ENCODE measurements at regions not wholly inside any gene's neighbourhood (a gene's known extent, or its start where the extent isn't known, plus 50 kb on each side); places are given as distances from the start of the nearest gene placed in this dataset.

DNA sequence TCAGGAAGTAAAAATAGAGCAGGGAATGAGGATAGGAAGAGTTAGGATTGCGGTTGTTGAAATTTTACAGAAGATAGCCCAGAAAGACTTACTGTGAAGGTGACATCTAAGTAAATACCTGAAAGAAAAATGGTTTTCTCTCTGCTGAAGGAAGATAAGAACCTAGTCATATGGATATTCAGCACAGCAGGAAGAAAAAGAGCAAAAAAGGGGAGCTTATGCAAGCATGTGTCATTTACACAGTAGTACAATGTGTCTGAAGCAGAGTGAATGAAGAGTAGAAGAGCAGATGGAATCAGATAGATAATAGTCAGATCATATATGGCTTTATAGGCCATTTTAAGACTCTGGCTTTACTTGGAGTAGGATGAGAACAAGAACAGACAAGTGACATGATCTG lies 126.9 kb upstream of the TENT5D start:
- peaks cover 0 to 4% (median 0%) of the 10 kb centered on the region in 9 donors for H3K27me3 ChIP-seq
- no peaks in the 10 kb centered on the region for H3K4me1 ChIP-seq
- DNase-seq (no peak), ATAC-seq (no peak)
- intact Hi-C loops (cut with DNase I): no loop called here
- H3K36me3 ChIP-seq: no peaks in the 10 kb centered on the region
- 89 to 91% (median 90%) methylated on average over 1 of the region's 1 CpG for WGBS, 4 donors
- H3K27ac ChIP-seq: no peak overlapping the region
- no peak overlapping the region for H3K4me3 ChIP-seq
- no peaks in the 10 kb centered on the region for H3K9me3 ChIP-seq
- TF ChIP-seq POLR2A (IDR thresholded peaks at IDR 0.05): no peak
- TF ChIP-seq, protein P1, sequence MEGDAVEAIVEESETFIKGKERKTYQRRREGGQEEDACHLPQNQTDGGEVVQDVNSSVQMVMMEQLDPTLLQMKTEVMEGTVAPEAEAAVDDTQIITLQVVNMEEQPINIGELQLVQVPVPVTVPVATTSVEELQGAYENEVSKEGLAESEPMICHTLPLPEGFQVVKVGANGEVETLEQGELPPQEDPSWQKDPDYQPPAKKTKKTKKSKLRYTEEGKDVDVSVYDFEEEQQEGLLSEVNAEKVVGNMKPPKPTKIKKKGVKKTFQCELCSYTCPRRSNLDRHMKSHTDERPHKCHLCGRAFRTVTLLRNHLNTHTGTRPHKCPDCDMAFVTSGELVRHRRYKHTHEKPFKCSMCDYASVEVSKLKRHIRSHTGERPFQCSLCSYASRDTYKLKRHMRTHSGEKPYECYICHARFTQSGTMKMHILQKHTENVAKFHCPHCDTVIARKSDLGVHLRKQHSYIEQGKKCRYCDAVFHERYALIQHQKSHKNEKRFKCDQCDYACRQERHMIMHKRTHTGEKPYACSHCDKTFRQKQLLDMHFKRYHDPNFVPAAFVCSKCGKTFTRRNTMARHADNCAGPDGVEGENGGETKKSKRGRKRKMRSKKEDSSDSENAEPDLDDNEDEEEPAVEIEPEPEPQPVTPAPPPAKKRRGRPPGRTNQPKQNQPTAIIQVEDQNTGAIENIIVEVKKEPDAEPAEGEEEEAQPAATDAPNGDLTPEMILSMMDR (IDR thresholded peaks at IDR 0.05): no peak

DNA sequence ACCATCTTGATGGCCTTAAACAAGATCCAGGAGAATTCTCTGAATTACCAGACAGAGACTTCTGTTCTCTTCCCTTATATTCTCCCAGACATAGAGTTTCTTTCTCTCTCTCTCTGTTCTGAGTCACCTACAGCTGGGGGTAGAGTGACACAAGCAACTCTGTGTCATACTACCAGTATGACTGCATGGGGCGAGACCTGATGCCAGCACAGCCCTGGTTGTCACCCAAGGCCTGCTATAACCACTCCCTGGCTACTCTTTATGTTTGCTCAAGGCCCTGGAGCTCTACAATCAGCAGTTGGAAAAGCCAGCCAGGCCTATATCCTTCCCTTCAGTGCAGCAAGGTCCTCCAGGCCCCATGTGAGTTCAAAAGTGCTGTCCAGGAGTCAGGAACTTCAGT lies 114.2 kb upstream of the TENT5D start:
- Histone ChIP-seq H3K4me1 (no peaks in the 10 kb centered on the region), H3K9me3 (peaks cover 0 to 16% (median 0%) of the 10 kb centered on the region in 12 donors), H3K36me3 (no peaks in the 10 kb centered on the region), H3K27ac (no peak overlapping the region), H3K4me3 (no peak overlapping the region), H3K27me3 (no peaks in the 10 kb centered on the region)
- ATAC-seq (no peak), DNase-seq (no peak)
- WGBS, 4 donors: 50 to 63% (median 57%) methylated on average over 1 of the region's 1 CpG
- intact Hi-C loops (cut with DNase I): no loop called here
- TF ChIP-seq, protein P1 (IDR thresholded peaks at IDR 0.05): no peak
- TF ChIP-seq POLR2A (IDR thresholded peaks at IDR 0.05): no peak

DNA sequence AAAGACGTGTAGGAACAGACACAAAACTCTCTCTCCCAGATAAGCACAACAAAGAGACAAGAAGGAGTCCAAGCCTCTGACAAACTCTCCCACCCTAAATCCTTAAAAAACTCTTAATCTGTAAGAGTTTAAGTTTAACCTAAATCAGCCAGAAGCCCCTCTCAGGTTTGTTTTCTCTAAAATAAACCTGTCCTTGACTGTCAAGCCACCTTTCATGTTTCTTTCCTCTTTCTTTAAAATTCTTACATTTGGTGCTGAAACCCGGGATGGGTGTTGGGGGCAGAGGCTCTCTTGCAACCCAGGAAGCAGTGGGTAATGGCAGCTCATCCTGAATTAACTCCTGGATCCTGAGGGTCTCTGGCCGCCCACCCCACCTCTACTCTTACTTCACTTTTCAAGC lies 107.8 kb upstream of the TENT5D start:
- Histone ChIP-seq H3K9me3 (peaks cover 0 to 15% (median 0%) of the 10 kb centered on the region in 12 donors), H3K36me3 (no peaks in the 10 kb centered on the region), H3K4me1 (no peaks in the 10 kb centered on the region), H3K27ac (no peak overlapping the region), H3K27me3 (peaks cover 0 to 2% (median 0%) of the 10 kb centered on the region in 9 donors), H3K4me3 (no peak overlapping the region)
- 54 to 72% (median 59%) methylated on average over 3 of the region's 3 CpGs for whole genome bisulfite sequencing, 4 donors
- ATAC-seq (no peak), DNase-seq (no peak)
- intact Hi-C loops (cut with DNase I): no loop called here
- TF ChIP-seq POLR2A (IDR thresholded peaks at IDR 0.05): no peak
- TF ChIP-seq, protein P1 (IDR thresholded peaks at IDR 0.05): no peak

DNA sequence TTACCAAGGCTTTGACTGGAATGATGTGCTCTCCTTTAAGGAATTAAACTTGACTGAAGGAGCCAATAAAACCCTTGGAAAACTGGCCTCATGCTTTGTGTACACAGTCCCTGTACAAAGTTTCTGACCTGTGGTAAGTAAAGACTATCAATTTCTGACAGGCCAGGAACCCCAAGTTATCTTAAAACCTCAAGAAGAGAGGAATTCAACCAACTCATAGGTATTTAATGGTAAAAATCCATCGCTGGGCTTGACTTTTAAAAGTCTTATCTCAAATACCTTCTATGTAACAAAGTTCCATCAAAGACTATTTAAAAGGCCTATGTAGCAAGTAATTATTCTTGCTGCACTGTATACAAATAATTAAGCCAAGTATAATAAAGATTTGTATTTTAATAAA lies 103.7 kb upstream of the TENT5D start:
- H3K9me3 ChIP-seq: peaks cover 0 to 38% (median 0%) of the 10 kb centered on the region in 12 donors
- ATAC-seq: no peak
- H3K27me3 ChIP-seq: peaks cover 0 to 5% (median 0%) of the 10 kb centered on the region in 9 donors
- no peak overlapping the region for H3K27ac ChIP-seq
- intact Hi-C loops (cut with DNase I): no loop called here
- H3K36me3 ChIP-seq: no peaks in the 10 kb centered on the region
- WGBS, 4 donors: 36 to 68% (median 58%) methylated on average over 1 of the region's 1 CpG
- TF ChIP-seq, protein P1 (IDR thresholded peaks at IDR 0.05): no peak
- no peak for TF ChIP-seq POLR2A (IDR thresholded peaks at IDR 0.05)
- H3K4me3 ChIP-seq: no peak overlapping the region
- DNase-seq: no peak
- H3K4me1 ChIP-seq: no peaks in the 10 kb centered on the region
